ENCODE measurements at regions not wholly inside any gene's neighbourhood (a gene's known extent, or its start where the extent isn't known, plus 50 kb on each side); places are given as distances from the start of the nearest gene placed in this dataset.

GRCh38 chr4:136829280-136829679 lies 703.0 kb downstream of the PCDH18 start:
- Mint-ChIP-seq H3K27ac (no peak overlapping the region), H3K9me3 (peaks cover 0 to 6% (median 0%) of the 10 kb centered on the region in 11 donors), H3K4me3 (no peak overlapping the region), H3K27me3 (no peaks in the 10 kb centered on the region), H3K4me1 (no peaks in the 10 kb centered on the region), H3K36me3 (no peaks in the 10 kb centered on the region)
- Histone ChIP-seq H3K36me3 (ENCODE audit: control insufficient read depth in 2 of 3, insufficient read depth in 3 of 3, low read length in 3 of 3) (no peaks in the 10 kb centered on the region), H3K27ac (ENCODE audit: low read depth, low read length) (no peak overlapping the region), H3K4me3 (ENCODE audit: low read length) (no peak overlapping the region), H3K27me3 (ENCODE audit: control insufficient read depth in 2 of 2, insufficient read depth in 2 of 2, low read length in 2 of 2) (no peaks in the 10 kb centered on the region), H3K9me3 (ENCODE audit: control insufficient read depth in 2 of 3, low read length in 3 of 3) (no peaks in the 10 kb centered on the region), H3K4me1 (ENCODE audit: control insufficient read depth in 2 of 2, insufficient read depth in 2 of 2, low read length in 2 of 2) (no peaks in the 10 kb centered on the region)
- no peak for ATAC-seq
- intact Hi-C loops (cut with micrococcal nuclease), result no loop called here
- POLR2A ChIA-PET, result no interaction called here
- DNase-seq, result no peak
- CTCF ChIA-PET, result no interaction called here

DNA sequence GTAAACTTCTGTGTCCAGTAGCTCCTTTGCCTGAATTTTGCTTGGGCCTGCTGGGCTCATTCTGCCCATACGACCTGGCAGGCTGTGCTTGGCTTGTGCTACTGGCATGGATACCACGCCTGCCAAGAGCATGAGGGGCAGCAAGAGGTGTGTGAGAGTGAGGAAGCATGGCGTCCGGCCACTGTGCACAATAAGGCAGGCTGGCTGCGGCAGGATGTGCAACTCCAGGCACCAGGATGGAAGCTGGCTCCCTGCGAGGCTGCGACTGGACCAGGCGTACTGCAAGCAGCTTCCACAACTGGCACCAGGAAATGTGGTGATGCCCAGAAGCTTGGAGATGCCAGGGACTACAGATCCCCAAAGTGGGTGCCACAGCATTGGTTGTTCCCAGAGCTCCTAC lies 709.3 kb downstream of the PCDH18 start:
- H3K27ac Mint-ChIP-seq, result no peak overlapping the region
- H3K9me3 Mint-ChIP-seq, result no peaks in the 10 kb centered on the region
- no peak overlapping the region for H3K27ac ChIP-seq (ENCODE audit: low read depth, low read length)
- ChIA-PET POLR2A (no interaction called here), CTCF (no interaction called here)
- H3K36me3 Mint-ChIP-seq, result no peaks in the 10 kb centered on the region
- no peaks in the 10 kb centered on the region for H3K27me3 Mint-ChIP-seq
- H3K4me3 ChIP-seq (ENCODE audit: low read length), result no peak overlapping the region
- no peaks in the 10 kb centered on the region for H3K4me1 Mint-ChIP-seq
- no peak overlapping the region for H3K4me3 Mint-ChIP-seq
- intact Hi-C loops (cut with micrococcal nuclease), result no loop called here
- no peaks in the 10 kb centered on the region for H3K4me1 ChIP-seq (ENCODE audit: control insufficient read depth in 2 of 2, insufficient read depth in 2 of 2, low read length in 2 of 2)
- no peaks in the 10 kb centered on the region for H3K36me3 ChIP-seq (ENCODE audit: control insufficient read depth in 2 of 3, insufficient read depth in 3 of 3, low read length in 3 of 3)
- no peaks in the 10 kb centered on the region for H3K27me3 ChIP-seq (ENCODE audit: control insufficient read depth in 2 of 2, insufficient read depth in 2 of 2, low read length in 2 of 2)
- no peaks in the 10 kb centered on the region for H3K9me3 ChIP-seq (ENCODE audit: control insufficient read depth in 2 of 3, low read length in 3 of 3)
- ATAC-seq, result no peak
- DNase-seq, result no peak

GRCh38 chr4:136818811-136819330 lies 713.4 kb downstream of the PCDH18 start:
- ChIA-PET POLR2A (no interaction called here), CTCF (interaction anchor here (0.7 kb wide), 1 partner anchor 37 kb away, joined by 3 read pairs; no protein-coding TSS in a partner anchor)
- Mint-ChIP-seq H3K36me3 (no peaks in the 10 kb centered on the region), H3K27me3 (no peaks in the 10 kb centered on the region), H3K9me3 (no peaks in the 10 kb centered on the region), H3K27ac (no peak overlapping the region), H3K4me1 (no peaks in the 10 kb centered on the region), H3K4me3 (no peak overlapping the region)
- no peak for ATAC-seq
- Histone ChIP-seq H3K4me3 (ENCODE audit: low read length) (no peak overlapping the region), H3K36me3 (ENCODE audit: control insufficient read depth in 2 of 3, insufficient read depth in 3 of 3, low read length in 3 of 3) (no peaks in the 10 kb centered on the region), H3K9me3 (ENCODE audit: control insufficient read depth in 2 of 3, low read length in 3 of 3) (no peaks in the 10 kb centered on the region), H3K27ac (ENCODE audit: low read depth, low read length) (no peak overlapping the region), H3K27me3 (ENCODE audit: control insufficient read depth in 2 of 2, insufficient read depth in 2 of 2, low read length in 2 of 2) (no peaks in the 10 kb centered on the region), H3K4me1 (ENCODE audit: control insufficient read depth in 2 of 2, insufficient read depth in 2 of 2, low read length in 2 of 2) (no peaks in the 10 kb centered on the region)
- DNase-seq, result no peak
- intact Hi-C loops (cut with micrococcal nuclease), result no loop called here

- no peak for DNase-seq
- CTCF ChIA-PET, result no interaction called here
- intact Hi-C loops (cut with micrococcal nuclease), result no loop called here
These were observed 720.0 kb downstream of the PCDH18 start for GRCh38 chr4:136812100-136812880.

GRCh38 chr4:136811496-136812077 lies 720.7 kb downstream of the PCDH18 start:
- H3K4me1 ChIP-seq (ENCODE audit: control insufficient read depth in 2 of 2, insufficient read depth in 2 of 2, low read length in 2 of 2), result no peaks in the 10 kb centered on the region
- Mint-ChIP-seq H3K27ac (no peak overlapping the region), H3K4me3 (no peak overlapping the region), H3K36me3 (no peaks in the 10 kb centered on the region), H3K9me3 (peaks cover 0 to 10% (median 0%) of the 10 kb centered on the region in 11 donors), H3K27me3 (no peaks in the 10 kb centered on the region), H3K4me1 (no peaks in the 10 kb centered on the region)
- intact Hi-C loops (cut with micrococcal nuclease), result no loop called here
- ATAC-seq (peak; percentile 14), DNase-seq (no peak)
- H3K27ac ChIP-seq (ENCODE audit: low read depth, low read length), result no peak overlapping the region
- no peaks in the 10 kb centered on the region for H3K27me3 ChIP-seq (ENCODE audit: control insufficient read depth in 2 of 2, insufficient read depth in 2 of 2, low read length in 2 of 2)
- H3K9me3 ChIP-seq (ENCODE audit: control insufficient read depth in 2 of 3, low read length in 3 of 3), result no peaks in the 10 kb centered on the region
- ChIA-PET CTCF (no interaction called here), POLR2A (no interaction called here)
- H3K4me3 ChIP-seq (ENCODE audit: low read length), result no peak overlapping the region
- no peaks in the 10 kb centered on the region for H3K36me3 ChIP-seq (ENCODE audit: control insufficient read depth in 2 of 3, insufficient read depth in 3 of 3, low read length in 3 of 3)

More at GRCh38 chr4:136812100-136812880, 720.0 kb downstream of the PCDH18 start:
- Histone ChIP-seq H3K27ac (ENCODE audit: low read depth, low read length) (no peak overlapping the region), H3K4me3 (ENCODE audit: low read length) (no peak overlapping the region), H3K27me3 (ENCODE audit: control insufficient read depth in 2 of 2, insufficient read depth in 2 of 2, low read length in 2 of 2) (no peaks in the 10 kb centered on the region), H3K36me3 (ENCODE audit: control insufficient read depth in 2 of 3, insufficient read depth in 3 of 3, low read length in 3 of 3) (no peaks in the 10 kb centered on the region), H3K9me3 (ENCODE audit: control insufficient read depth in 2 of 3, low read length in 3 of 3) (no peaks in the 10 kb centered on the region), H3K4me1 (ENCODE audit: control insufficient read depth in 2 of 2, insufficient read depth in 2 of 2, low read length in 2 of 2) (no peaks in the 10 kb centered on the region)
- Mint-ChIP-seq H3K36me3 (no peaks in the 10 kb centered on the region), H3K27me3 (no peaks in the 10 kb centered on the region), H3K27ac (no peak overlapping the region), H3K4me3 (no peak overlapping the region), H3K9me3 (peaks cover 0 to 10% (median 0%) of the 10 kb centered on the region in 11 donors), H3K4me1 (no peaks in the 10 kb centered on the region)
- POLR2A ChIA-PET, result no interaction called here
- ATAC-seq, result peak; percentile 4

DNA sequence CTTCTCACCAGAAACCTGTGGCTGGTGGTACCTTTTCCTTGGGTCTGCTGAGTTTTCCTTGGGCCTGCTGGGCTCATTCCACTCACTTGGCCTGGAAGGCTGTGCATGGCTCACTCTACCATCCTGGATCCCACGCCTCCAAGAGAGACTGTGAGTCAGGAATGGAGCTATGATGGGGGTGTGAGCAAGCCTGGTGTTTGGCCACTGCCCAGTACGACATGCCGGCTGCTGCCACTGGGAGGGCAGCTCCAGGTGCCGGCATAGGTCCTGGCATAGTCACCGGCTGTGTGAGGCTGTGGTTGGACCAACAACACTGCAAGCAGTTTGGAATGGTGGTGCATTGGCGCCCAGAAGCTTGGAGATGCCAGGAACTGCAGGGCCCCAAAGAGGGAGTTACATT lies 721.7 kb downstream of the PCDH18 start:
- H3K4me3 ChIP-seq (ENCODE audit: low read length), result no peak overlapping the region
- CTCF ChIA-PET, result no interaction called here
- intact Hi-C loops (cut with micrococcal nuclease), result no loop called here
- no peaks in the 10 kb centered on the region for H3K9me3 ChIP-seq (ENCODE audit: control insufficient read depth in 2 of 3, low read length in 3 of 3)
- Mint-ChIP-seq H3K27ac (no peak overlapping the region), H3K27me3 (no peaks in the 10 kb centered on the region), H3K4me3 (no peak overlapping the region), H3K4me1 (no peaks in the 10 kb centered on the region), H3K9me3 (peaks cover 0 to 13% (median 0%) of the 10 kb centered on the region in 11 donors), H3K36me3 (no peaks in the 10 kb centered on the region)
- H3K27ac ChIP-seq (ENCODE audit: low read depth, low read length), result no peak overlapping the region
- H3K36me3 ChIP-seq (ENCODE audit: control insufficient read depth in 2 of 3, insufficient read depth in 3 of 3, low read length in 3 of 3), result no peaks in the 10 kb centered on the region
- no peak for ATAC-seq
- H3K27me3 ChIP-seq (ENCODE audit: control insufficient read depth in 2 of 2, insufficient read depth in 2 of 2, low read length in 2 of 2), result no peaks in the 10 kb centered on the region
- POLR2A ChIA-PET, result no interaction called here
- no peak for DNase-seq
- H3K4me1 ChIP-seq (ENCODE audit: control insufficient read depth in 2 of 2, insufficient read depth in 2 of 2, low read length in 2 of 2), result no peaks in the 10 kb centered on the region

GRCh38 chr4:136806844-136807243 lies 725.5 kb downstream of the PCDH18 start:
- DNase-seq, result no peak
- no peaks in the 10 kb centered on the region for H3K4me1 ChIP-seq (ENCODE audit: control insufficient read depth in 2 of 2, insufficient read depth in 2 of 2, low read length in 2 of 2)
- no peak overlapping the region for H3K27ac Mint-ChIP-seq
- no peak overlapping the region for H3K4me3 Mint-ChIP-seq
- intact Hi-C loops (cut with micrococcal nuclease), result no loop called here
- no peaks in the 10 kb centered on the region for H3K9me3 ChIP-seq (ENCODE audit: control insufficient read depth in 2 of 3, low read length in 3 of 3)
- ChIA-PET CTCF (no interaction called here), POLR2A (no interaction called here)
- H3K36me3 ChIP-seq (ENCODE audit: control insufficient read depth in 2 of 3, insufficient read depth in 3 of 3, low read length in 3 of 3), result no peaks in the 10 kb centered on the region
- no peak for ATAC-seq
- no peaks in the 10 kb centered on the region for H3K4me1 Mint-ChIP-seq
- H3K27me3 Mint-ChIP-seq, result peaks cover 0 to 3% (median 0%) of the 10 kb centered on the region in 5 donors
- H3K27ac ChIP-seq (ENCODE audit: low read depth, low read length), result no peak overlapping the region
- H3K9me3 Mint-ChIP-seq, result peaks cover 0 to 29% (median 6%) of the 10 kb centered on the region in 11 donors
- no peaks in the 10 kb centered on the region for H3K27me3 ChIP-seq (ENCODE audit: control insufficient read depth in 2 of 2, insufficient read depth in 2 of 2, low read length in 2 of 2)
- no peaks in the 10 kb centered on the region for H3K36me3 Mint-ChIP-seq
- no peak overlapping the region for H3K4me3 ChIP-seq (ENCODE audit: low read length)

Measured in naive thymus-derived CD4-positive, alpha-beta T cell (primary cell).